ENCODE measurements at regions not wholly inside any gene's neighbourhood (a gene's known extent, or its start where the extent isn't known, plus 50 kb on each side); places are given as distances from the start of the nearest gene placed in this dataset.

DNA sequence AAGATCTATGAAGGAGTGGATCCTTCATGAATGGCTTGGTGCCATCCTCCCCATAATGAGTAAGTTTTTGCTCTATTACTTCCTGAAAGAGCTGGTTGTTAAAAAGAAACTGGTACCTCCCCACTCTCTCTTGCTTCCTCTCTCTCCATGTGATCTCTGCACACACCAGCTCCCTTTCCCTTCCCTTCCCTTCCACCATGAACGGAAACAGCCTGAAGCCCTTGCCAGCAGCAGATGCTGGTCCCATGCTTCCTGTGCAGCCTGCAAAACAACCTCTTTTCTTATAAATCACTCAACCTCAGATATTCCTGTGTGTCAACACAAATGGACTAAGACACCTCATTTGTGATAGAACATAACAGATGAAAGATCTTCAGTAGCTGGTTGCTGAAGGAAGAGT, 303.5 kb upstream of the ACVR2A start:
- H3K4me2 ChIP-seq (ENCODE audit: low read length): no peak overlapping the region
- H3K9me3 ChIP-seq (ENCODE audit: low read length): no peaks in the 10 kb centered on the region
- no TSS peak for BruUV-seq (replicated peaks)
- no peaks in the 10 kb centered on the region for H4K20me1 ChIP-seq (ENCODE audit: low read length)
- H3K9ac ChIP-seq (ENCODE audit: low read length): no peak overlapping the region
- H3K9me2 ChIP-seq (replicated peaks; ENCODE audit: low read length): no peaks in the 10 kb centered on the region
- TF ChIP-seq EZH2phosphoT487 (IDR thresholded peaks at IDR 0.05; ENCODE audit: borderline replicate concordance, low read length) (no peak), EZH2 (IDR thresholded peaks at IDR 0.05; ENCODE audit: low read length, unreplicated experiment) (no peak)
- TF ChIP-seq, protein P1, sequence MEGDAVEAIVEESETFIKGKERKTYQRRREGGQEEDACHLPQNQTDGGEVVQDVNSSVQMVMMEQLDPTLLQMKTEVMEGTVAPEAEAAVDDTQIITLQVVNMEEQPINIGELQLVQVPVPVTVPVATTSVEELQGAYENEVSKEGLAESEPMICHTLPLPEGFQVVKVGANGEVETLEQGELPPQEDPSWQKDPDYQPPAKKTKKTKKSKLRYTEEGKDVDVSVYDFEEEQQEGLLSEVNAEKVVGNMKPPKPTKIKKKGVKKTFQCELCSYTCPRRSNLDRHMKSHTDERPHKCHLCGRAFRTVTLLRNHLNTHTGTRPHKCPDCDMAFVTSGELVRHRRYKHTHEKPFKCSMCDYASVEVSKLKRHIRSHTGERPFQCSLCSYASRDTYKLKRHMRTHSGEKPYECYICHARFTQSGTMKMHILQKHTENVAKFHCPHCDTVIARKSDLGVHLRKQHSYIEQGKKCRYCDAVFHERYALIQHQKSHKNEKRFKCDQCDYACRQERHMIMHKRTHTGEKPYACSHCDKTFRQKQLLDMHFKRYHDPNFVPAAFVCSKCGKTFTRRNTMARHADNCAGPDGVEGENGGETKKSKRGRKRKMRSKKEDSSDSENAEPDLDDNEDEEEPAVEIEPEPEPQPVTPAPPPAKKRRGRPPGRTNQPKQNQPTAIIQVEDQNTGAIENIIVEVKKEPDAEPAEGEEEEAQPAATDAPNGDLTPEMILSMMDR (conservative IDR thresholded peaks at IDR 0.05; ENCODE audit: low read depth, low read length): no peak
- no peaks in the 10 kb centered on the region for H3K79me2 ChIP-seq (ENCODE audit: low read length)
- DNase-seq (no peak), ATAC-seq (no peak)
- ChIA-PET POLR2A (ENCODE audit: unreplicated experiment) (no interaction called here), CTCF (no interaction called here)
- H3K4me3 ChIP-seq (ENCODE audit: low read length): no peak overlapping the region
- H2AFZ ChIP-seq (ENCODE audit: low read length): no peak overlapping the region
- no peaks in the 10 kb centered on the region for H3K27me3 ChIP-seq (ENCODE audit: low read length)
- H3K36me3 ChIP-seq (ENCODE audit: low read depth, low read length): no peaks in the 10 kb centered on the region
- H3F3A ChIP-seq (ENCODE audit: low read length, unreplicated experiment): no peaks in the 10 kb centered on the region
- intact Hi-C loops (cut with micrococcal nuclease): no loop called here
- no peak overlapping the region for H3K27ac ChIP-seq (ENCODE audit: low read length)
- no peaks in the 10 kb centered on the region for H3K4me1 ChIP-seq (ENCODE audit: insufficient read depth, low read length)

DNA sequence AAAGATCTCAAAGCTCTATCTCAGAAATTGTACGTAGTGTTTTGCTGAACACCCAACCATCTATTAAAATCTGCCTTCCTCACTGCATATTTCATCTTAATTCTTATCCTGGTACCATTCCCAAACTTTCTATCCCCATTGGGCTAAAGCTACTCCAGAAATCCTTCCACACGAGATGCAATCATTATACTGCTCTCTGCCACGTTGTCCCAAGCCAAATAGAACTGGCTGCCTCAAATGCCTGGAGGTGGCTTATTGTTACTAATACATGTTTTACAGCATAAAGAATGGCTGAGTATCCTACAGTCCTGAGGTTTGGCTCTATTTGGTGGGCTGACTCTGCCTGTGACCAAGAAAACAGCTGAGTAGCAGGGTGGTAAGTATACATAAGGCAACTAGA, 306.0 kb upstream of the ACVR2A start:
- no peak for ATAC-seq
- no peak overlapping the region for H3K4me2 ChIP-seq (ENCODE audit: low read length)
- no peaks in the 10 kb centered on the region for H3K4me1 ChIP-seq (ENCODE audit: insufficient read depth, low read length)
- H3K36me3 ChIP-seq (ENCODE audit: low read depth, low read length): no peaks in the 10 kb centered on the region
- H3K9me2 ChIP-seq (replicated peaks; ENCODE audit: low read length): no peaks in the 10 kb centered on the region
- ChIA-PET POLR2A (ENCODE audit: unreplicated experiment) (no interaction called here), CTCF (no interaction called here)
- no peaks in the 10 kb centered on the region for H3K79me2 ChIP-seq (ENCODE audit: low read length)
- no peak overlapping the region for H2AFZ ChIP-seq (ENCODE audit: low read length)
- BruUV-seq (replicated peaks): no TSS peak
- TF ChIP-seq EZH2 (IDR thresholded peaks at IDR 0.05; ENCODE audit: low read length, unreplicated experiment): no peak
- TF ChIP-seq, protein P1 (conservative IDR thresholded peaks at IDR 0.05; ENCODE audit: low read depth, low read length): no peak
- TF ChIP-seq EZH2phosphoT487 (IDR thresholded peaks at IDR 0.05; ENCODE audit: borderline replicate concordance, low read length): no peak
- no peaks in the 10 kb centered on the region for H3K27me3 ChIP-seq (ENCODE audit: low read length)
- H3K9ac ChIP-seq (ENCODE audit: low read length): no peak overlapping the region
- no peaks in the 10 kb centered on the region for H3K9me3 ChIP-seq (ENCODE audit: low read length)
- DNase-seq: no peak
- no peak overlapping the region for H3K4me3 ChIP-seq (ENCODE audit: low read length)
- intact Hi-C loops (cut with micrococcal nuclease): no loop called here
- no peak overlapping the region for H3K27ac ChIP-seq (ENCODE audit: low read length)
- no peaks in the 10 kb centered on the region for H4K20me1 ChIP-seq (ENCODE audit: low read length)
- H3F3A ChIP-seq (ENCODE audit: low read length, unreplicated experiment): no peaks in the 10 kb centered on the region

DNA sequence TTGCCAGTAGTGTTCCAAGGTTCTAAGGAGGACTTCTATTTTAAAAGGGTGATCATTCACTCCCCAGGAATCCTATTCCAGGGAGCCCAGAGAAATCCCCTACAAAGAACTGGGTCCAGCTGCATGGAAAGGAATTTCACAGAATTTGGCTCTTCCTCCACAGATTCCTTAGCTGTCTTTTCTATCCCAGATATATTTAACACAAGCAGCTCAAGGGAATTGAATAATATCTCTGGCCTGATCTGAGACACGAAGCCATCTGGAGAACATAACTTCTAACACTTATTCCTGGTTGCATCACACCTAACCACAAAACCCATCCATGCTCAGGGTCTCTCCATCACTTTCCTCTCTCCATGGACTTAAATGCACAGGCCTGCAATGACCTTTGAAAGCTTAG, 306.7 kb upstream of the ACVR2A start:
- H3K36me3 ChIP-seq (ENCODE audit: low read depth, low read length): no peaks in the 10 kb centered on the region
- ChIA-PET CTCF (no interaction called here), POLR2A (ENCODE audit: unreplicated experiment) (no interaction called here)
- no peaks in the 10 kb centered on the region for H3K79me2 ChIP-seq (ENCODE audit: low read length)
- no peaks in the 10 kb centered on the region for H3K9me2 ChIP-seq (replicated peaks; ENCODE audit: low read length)
- no peaks in the 10 kb centered on the region for H3K9me3 ChIP-seq (ENCODE audit: low read length)
- H2AFZ ChIP-seq (ENCODE audit: low read length): no peak overlapping the region
- no peak for TF ChIP-seq EZH2phosphoT487 (IDR thresholded peaks at IDR 0.05; ENCODE audit: borderline replicate concordance, low read length)
- TF ChIP-seq EZH2 (IDR thresholded peaks at IDR 0.05; ENCODE audit: low read length, unreplicated experiment): no peak
- TF ChIP-seq, protein P1 (conservative IDR thresholded peaks at IDR 0.05; ENCODE audit: low read depth, low read length): no peak
- no TSS peak for BruUV-seq (replicated peaks)
- H4K20me1 ChIP-seq (ENCODE audit: low read length): no peaks in the 10 kb centered on the region
- intact Hi-C loops (cut with micrococcal nuclease): no loop called here
- no peak for ATAC-seq
- no peak overlapping the region for H3K4me2 ChIP-seq (ENCODE audit: low read length)
- H3K27me3 ChIP-seq (ENCODE audit: low read length): no peaks in the 10 kb centered on the region
- no peak for DNase-seq
- no peak overlapping the region for H3K27ac ChIP-seq (ENCODE audit: low read length)
- no peaks in the 10 kb centered on the region for H3K4me1 ChIP-seq (ENCODE audit: insufficient read depth, low read length)
- no peak overlapping the region for H3K4me3 ChIP-seq (ENCODE audit: low read length)
- no peaks in the 10 kb centered on the region for H3F3A ChIP-seq (ENCODE audit: low read length, unreplicated experiment)
- no peak overlapping the region for H3K9ac ChIP-seq (ENCODE audit: low read length)

Data from PC-3 (cell line).